CD4-positive, alpha-beta T cell treated with Interleukin-4 for 1 hour (primary cell): ENCODE measurements at regions not wholly inside any gene's neighbourhood (a gene's known extent, or its start where the extent isn't known, plus 50 kb on each side); places are given as distances from the start of the nearest gene placed in this dataset.
"Not testable (repeated sequence)": the region's sequence is repeated elsewhere in the genome, so short reads cannot be mapped to it uniquely, and the experiment has no call there.

Experiments used
- DNase-seq, 2 donors: peaks; one replicate each; pipeline ENCODE4 v3.0.0-alpha.2; 2020 to 2022

- DNase-seq: no peak
Observed at GRCh38 chr16:17018585-17018939, 452.2 kb downstream of the XYLT1 start.

- DNase-seq: no peak
Observed at GRCh38 chr16:17019366-17019765, 451.4 kb downstream of the XYLT1 start.

GRCh38 chr16:17023606-17024005, 447.2 kb downstream of the XYLT1 start:
- DNase-seq: no peak

- DNase-seq: no peak
Observed at GRCh38 chr16:17024514-17024913, 446.2 kb downstream of the XYLT1 start.

- peak; percentile 26 to 39 for DNase-seq
Observed at GRCh38 chr16:17026600-17027242, 444.0 kb downstream of the XYLT1 start.

GRCh38 chr16:17027488-17028129, 443.2 kb downstream of the XYLT1 start:
- DNase-seq: peak; percentile 7 to 11

- DNase-seq: no peak
Observed at GRCh38 chr16:17029602-17030350, 441.0 kb downstream of the XYLT1 start.

GRCh38 chr16:17031484-17032268, 439.1 kb downstream of the XYLT1 start:
- DNase-seq: no peak

GRCh38 chr16:17032332-17032731, 438.4 kb downstream of the XYLT1 start:
- DNase-seq: no peak

- DNase-seq: no peak
Observed at GRCh38 chr16:17034477-17035252, 436.1 kb downstream of the XYLT1 start.

- DNase-seq: no peak
Observed at GRCh38 chr16:17037499-17037898, 433.3 kb downstream of the XYLT1 start.

- DNase-seq: no peak
Observed at GRCh38 chr16:17038415-17038814, 432.3 kb downstream of the XYLT1 start.

- DNase-seq: not testable (repeated sequence)
Observed at GRCh38 chr16:17049109-17049508, 421.7 kb downstream of the XYLT1 start.

GRCh38 chr16:17050468-17050867, 420.3 kb downstream of the XYLT1 start:
- DNase-seq: no peak
